ENCODE measurements at regions not wholly inside any gene's neighbourhood (a gene's known extent, or its start where the extent isn't known, plus 50 kb on each side); places are given as distances from the start of the nearest gene placed in this dataset. TPM values are rescaled to one million over a fixed set of nuclear protein-coding genes. Genes with fewer than 3 reads are reported as not detected.

GRCh38 chr6:139425780-139426179, 51.3 kb upstream of the CITED2 start:
- no peak for TF ChIP-seq CTCF (IDR thresholded peaks at IDR 0.05)
- ATAC-seq (ENCODE audit: low FRiP score) (no peak), DNase-seq (ENCODE audit: low spot score) (no peak)

- DNase-seq (ENCODE audit: low spot score) (no peak), ATAC-seq (ENCODE audit: low FRiP score) (no peak)
- TF ChIP-seq CTCF (IDR thresholded peaks at IDR 0.05): no peak
Measured at GRCh38 chr6:139423971-139424667, 49.7 kb upstream of the CITED2 start.

Small RNAs in the stretch of these regions (small RNA-seq; reads per million reads assigned to genes)
- not detected for gene AL357080.1
- gene MIR3668: not detected
- not detected for gene MIR4465
- not detected for gene RN7SKP106
- not detected for gene RNA5SP220
